Suprapubic skin (tissue), 4 donors: ENCODE measurements at regions not wholly inside any gene's neighbourhood (a gene's known extent, or its start where the extent isn't known, plus 50 kb on each side); places are given as distances from the start of the nearest gene placed in this dataset.

Source experiments
- EP300 ChIP-seq: sonication (generic); formaldehyde crosslinking; IDR thresholded peaks from one replicate; pipeline ENCODE4 v1.6.1; 2017; ENCODE audit warnings: antibody characterized with exemption
- POLR2AphosphoS5 ChIP-seq, 3 donors: sonication (generic); formaldehyde crosslinking; IDR thresholded peaks; one replicate each; pipeline ENCODE4 v1.6.1; 2017; ENCODE audit warnings: antibody characterized with exemption in 3 of 3
- TF ChIP-seq, protein P1 (sequence below), 2 donors: fragments of 200-600 bp in 1 of 2; fragments of 450-650 bp in 1 of 2; sonication (generic) in 1 of 2; IDR thresholded peaks; one replicate each; pipeline ENCODE4 v1.5.1; 2016 to 2019; ENCODE audit warnings: antibody characterized with exemption in 2 of 2, mild to moderate bottlenecking in 1 of 2, moderate library complexity in 1 of 2

DNA sequence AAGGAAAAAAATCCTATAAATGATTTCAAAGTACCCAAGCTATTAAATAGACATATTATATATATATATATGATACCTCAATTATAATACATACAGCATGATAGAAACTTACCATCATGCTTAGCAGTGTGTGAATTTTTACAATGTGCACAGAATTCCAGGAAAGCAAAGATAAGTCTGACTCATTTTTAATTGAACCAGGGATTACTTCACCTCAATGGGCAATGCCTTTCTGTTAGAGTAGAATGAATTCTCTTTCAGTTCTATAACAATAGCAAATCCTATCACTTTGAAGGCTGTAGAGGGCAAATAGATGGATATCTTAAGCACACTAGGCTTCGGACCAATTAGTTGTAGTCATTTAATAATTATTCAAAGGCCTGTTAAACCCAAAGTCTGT, 54.8 kb upstream of the P3H2 start:
- TF ChIP-seq, protein P1, sequence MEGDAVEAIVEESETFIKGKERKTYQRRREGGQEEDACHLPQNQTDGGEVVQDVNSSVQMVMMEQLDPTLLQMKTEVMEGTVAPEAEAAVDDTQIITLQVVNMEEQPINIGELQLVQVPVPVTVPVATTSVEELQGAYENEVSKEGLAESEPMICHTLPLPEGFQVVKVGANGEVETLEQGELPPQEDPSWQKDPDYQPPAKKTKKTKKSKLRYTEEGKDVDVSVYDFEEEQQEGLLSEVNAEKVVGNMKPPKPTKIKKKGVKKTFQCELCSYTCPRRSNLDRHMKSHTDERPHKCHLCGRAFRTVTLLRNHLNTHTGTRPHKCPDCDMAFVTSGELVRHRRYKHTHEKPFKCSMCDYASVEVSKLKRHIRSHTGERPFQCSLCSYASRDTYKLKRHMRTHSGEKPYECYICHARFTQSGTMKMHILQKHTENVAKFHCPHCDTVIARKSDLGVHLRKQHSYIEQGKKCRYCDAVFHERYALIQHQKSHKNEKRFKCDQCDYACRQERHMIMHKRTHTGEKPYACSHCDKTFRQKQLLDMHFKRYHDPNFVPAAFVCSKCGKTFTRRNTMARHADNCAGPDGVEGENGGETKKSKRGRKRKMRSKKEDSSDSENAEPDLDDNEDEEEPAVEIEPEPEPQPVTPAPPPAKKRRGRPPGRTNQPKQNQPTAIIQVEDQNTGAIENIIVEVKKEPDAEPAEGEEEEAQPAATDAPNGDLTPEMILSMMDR (IDR thresholded peaks at IDR 0.05): no peak
- TF ChIP-seq EP300: no peak
- no peak for TF ChIP-seq POLR2AphosphoS5 (IDR thresholded peaks at IDR 0.05)
